ENCODE measurements at regions not wholly inside any gene's neighbourhood (a gene's known extent, or its start where the extent isn't known, plus 50 kb on each side); places are given as distances from the start of the nearest gene placed in this dataset.
A peak's percentile ranks its signal among the peaks of the same experiment; 100 is the strongest.

DNA sequence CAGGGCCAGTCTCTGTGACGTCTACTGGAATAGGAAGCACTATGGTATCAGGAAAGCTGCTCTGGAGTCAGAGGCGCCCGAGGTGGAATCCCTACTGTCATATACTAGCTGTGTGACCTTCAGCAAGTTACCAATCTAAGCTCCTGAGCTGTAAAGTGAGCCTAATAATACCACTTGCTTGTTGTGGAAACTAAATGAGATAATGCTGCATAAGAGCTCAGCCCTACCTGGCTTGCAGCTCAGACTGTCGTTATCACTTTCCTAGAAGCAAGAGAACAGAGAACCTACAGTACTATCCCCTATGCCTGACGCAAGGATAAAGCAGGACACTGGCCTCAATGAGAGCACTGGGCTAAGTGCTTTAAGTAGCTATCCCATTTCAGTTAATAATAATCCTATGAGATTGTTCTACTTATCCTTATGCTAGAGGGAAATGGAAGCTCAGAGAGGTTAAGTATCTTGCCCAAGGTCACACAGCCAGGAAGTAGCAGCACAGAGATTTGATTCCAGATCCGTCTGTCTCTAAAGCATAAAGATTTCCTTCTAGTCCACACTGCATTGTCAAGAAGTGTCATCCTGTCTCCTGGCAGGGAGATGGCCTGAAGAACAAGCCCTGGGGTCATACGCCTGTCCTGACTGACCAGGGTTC lies 195.2 kb downstream of the TLE3 start (continued):
- no peak for TF ChIP-seq MEF2A (IDR thresholded peaks at IDR 0.05; ENCODE audit: borderline replicate concordance, low read depth)
- no peak for TF ChIP-seq TCF12 (IDR thresholded peaks at IDR 0.05)
- no peak for TF ChIP-seq FOXJ3 (CRISPR knock-in tag; IDR thresholded peaks at IDR 0.05)
- TF ChIP-seq, protein P1, sequence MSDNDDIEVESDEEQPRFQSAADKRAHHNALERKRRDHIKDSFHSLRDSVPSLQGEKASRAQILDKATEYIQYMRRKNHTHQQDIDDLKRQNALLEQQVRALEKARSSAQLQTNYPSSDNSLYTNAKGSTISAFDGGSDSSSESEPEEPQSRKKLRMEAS (IDR thresholded peaks at IDR 0.05; ENCODE audit: low read depth): no peak
- TF ChIP-seq SIN3A (IDR thresholded peaks at IDR 0.05; ENCODE audit: borderline replicate concordance, low read depth, low read length): no peak
- TF ChIP-seq, protein P2, sequence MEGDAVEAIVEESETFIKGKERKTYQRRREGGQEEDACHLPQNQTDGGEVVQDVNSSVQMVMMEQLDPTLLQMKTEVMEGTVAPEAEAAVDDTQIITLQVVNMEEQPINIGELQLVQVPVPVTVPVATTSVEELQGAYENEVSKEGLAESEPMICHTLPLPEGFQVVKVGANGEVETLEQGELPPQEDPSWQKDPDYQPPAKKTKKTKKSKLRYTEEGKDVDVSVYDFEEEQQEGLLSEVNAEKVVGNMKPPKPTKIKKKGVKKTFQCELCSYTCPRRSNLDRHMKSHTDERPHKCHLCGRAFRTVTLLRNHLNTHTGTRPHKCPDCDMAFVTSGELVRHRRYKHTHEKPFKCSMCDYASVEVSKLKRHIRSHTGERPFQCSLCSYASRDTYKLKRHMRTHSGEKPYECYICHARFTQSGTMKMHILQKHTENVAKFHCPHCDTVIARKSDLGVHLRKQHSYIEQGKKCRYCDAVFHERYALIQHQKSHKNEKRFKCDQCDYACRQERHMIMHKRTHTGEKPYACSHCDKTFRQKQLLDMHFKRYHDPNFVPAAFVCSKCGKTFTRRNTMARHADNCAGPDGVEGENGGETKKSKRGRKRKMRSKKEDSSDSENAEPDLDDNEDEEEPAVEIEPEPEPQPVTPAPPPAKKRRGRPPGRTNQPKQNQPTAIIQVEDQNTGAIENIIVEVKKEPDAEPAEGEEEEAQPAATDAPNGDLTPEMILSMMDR (IDR thresholded peaks at IDR 0.05): no peak
- TF ChIP-seq RFX5 (IDR thresholded peaks at IDR 0.05; ENCODE audit: low read length): no peak
- no peak for TF ChIP-seq EZH2phosphoT487 (IDR thresholded peaks at IDR 0.05; ENCODE audit: borderline replicate concordance, low read depth)

DNA sequence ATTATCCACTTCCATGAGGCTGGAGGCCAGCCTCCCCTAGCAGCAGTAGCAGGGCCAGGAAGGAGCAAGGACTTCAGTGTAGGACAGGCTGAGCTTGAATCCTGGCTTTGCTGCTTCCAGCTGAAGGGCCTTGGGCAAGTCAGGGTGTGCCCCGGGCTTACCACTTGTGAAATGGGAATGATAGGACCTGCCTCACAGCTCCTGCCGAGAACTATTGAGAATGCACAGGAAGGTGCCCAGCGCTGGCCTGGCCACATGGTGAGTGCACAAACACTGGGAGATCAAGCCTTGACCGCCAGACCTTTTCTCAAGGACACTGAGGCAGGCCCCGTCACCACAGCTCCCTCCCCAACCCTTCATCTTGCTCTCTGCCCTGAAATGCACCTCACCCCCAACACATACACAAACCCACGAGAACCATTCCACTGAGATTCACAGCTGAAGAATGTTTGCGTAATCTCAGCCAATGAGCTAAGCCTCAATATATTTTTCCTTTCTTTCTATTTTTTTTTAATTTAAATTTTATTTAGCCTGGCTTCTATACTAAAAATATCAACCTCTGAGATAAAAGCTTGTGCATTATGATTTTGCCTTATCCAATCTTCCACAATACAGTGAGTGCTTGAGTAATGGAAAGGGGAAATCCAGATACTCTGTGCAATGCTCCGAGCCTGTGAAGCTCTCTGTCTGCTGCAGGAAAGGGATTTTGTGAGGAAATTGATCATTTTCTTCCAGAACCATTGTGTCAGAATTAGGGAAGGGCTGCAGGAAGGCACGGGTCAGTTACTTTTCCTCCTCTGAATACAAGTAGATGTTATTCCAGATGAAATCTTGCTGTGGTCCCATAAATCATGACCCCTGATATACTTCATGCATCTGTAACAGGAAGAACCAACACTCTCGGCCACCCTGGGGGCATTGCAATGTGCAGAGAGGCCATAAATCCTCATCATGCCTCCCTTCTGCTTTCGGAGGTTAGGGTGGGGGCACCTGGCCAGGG lies 193.9 kb downstream of the TLE3 start:
- H4K20me1 ChIP-seq (ENCODE audit: insufficient read depth): no peaks in the 10 kb centered on the region
- TF ChIP-seq EZH2phosphoT487 (IDR thresholded peaks at IDR 0.05; ENCODE audit: borderline replicate concordance, low read depth) (no peak), GATA2 (CRISPR knock-in tag; IDR thresholded peaks at IDR 0.05) (peak; percentile 67), EP300 (IDR thresholded peaks at IDR 0.05; ENCODE audit: borderline replicate concordance in 1 of 2, low read depth in 1 of 2, low read length in 1 of 2) (peak in 1 of 2 experiments; percentile 46; a peak in 1 of 4 replicates)
- H3K4me2 ChIP-seq: no peak overlapping the region
- H3K27ac ChIP-seq (ENCODE audit: low read depth in 2 of 2, low read length in 1 of 2): peak overlapping the region in 1 of 2 experiments; percentile 14; a peak in 1 of 4 replicates
- H3K79me2 ChIP-seq (ENCODE audit: insufficient read depth): no peaks in the 10 kb centered on the region
- POLR2A ChIA-PET: no interaction called here
- no peaks in the 10 kb centered on the region for H3K36me3 ChIP-seq (replicated peaks in 1 of 2; ENCODE audit: control insufficient read depth in 1 of 2, insufficient read depth in 2 of 2, low read length in 1 of 2)
- no peaks in the 10 kb centered on the region for H3K9me2 ChIP-seq
- no peak overlapping the region for H3K9ac ChIP-seq
- no peak overlapping the region for H2AFZ ChIP-seq (ENCODE audit: low read depth)
- H3K27me3 ChIP-seq (ENCODE audit: insufficient read depth): no peaks in the 10 kb centered on the region
- peaks cover 0 to 30% of the 10 kb centered on the region in 2 experiments; a peak in 1 of 4 replicates for H3K4me1 ChIP-seq (ENCODE audit: control insufficient read depth in 1 of 2, insufficient read depth in 2 of 2, low read depth in 1 of 2, low read length in 1 of 2)
- 47% methylated on average over 10 of the region's 11 CpGs for WGBS (ENCODE audit: low lambda C conversion rate)
- CTCF ChIA-PET: interaction anchor here (0.8 to 1.5 kb wide), 7 partner anchors 9 to 425 kb away, joined by 3 read pairs; no protein-coding TSS in a partner anchor
- DNase-seq: peak; percentile 62
- H3K9me3 ChIP-seq: no peaks in the 10 kb centered on the region
- H3K4me3 ChIP-seq (ENCODE audit: low read depth in 2 of 2, low read length in 1 of 2): no peak overlapping the region
- H3F3A ChIP-seq (replicated peaks; ENCODE audit: insufficient read depth): no peaks in the 10 kb centered on the region

Measured in SK-N-SH (cell line).